Smooth muscle cell (in vitro differentiated cells): ENCODE measurements at regions not wholly inside any gene's neighbourhood (a gene's known extent, or its start where the extent isn't known, plus 50 kb on each side); places are given as distances from the start of the nearest gene placed in this dataset.

ENCODE experiments used
- DNase-seq: peaks from one replicate; lab custom pipeline; 2025; ENCODE audit not compliant: unreplicated experiment; lab: John Stamatoyannopoulos, UW
- H2AFZ ChIP-seq: fragments of 200-600 bp; sonication (generic); 2 replicates; pipeline ENCODE4 v1.6.0; 2016; ENCODE audit warnings: antibody characterized with exemption, low read depth, mild to moderate bottlenecking
- H3F3A ChIP-seq: fragments of 200-600 bp; sonication (generic); 2 replicates; pipeline ENCODE4 v1.6.0; 2017; ENCODE audit warnings: antibody characterized with exemption, low read depth
- H3K27ac ChIP-seq: fragments of 200-600 bp; sonication (generic); 2 replicates; pipeline ENCODE4 v1.5.1; 2016; ENCODE audit warnings: low read depth, mild to moderate bottlenecking
- H3K27me3 ChIP-seq: fragments of 200-600 bp; sonication (generic); 2 replicates; pipeline ENCODE4 v1.6.1; 2016; ENCODE audit warnings: low read depth, mild to moderate bottlenecking
- H3K36me3 ChIP-seq: fragments of 200-600 bp; sonication (generic); 2 replicates; pipeline ENCODE4 v1.5.1; 2016; ENCODE audit warnings: low read depth
- H3K4me1 ChIP-seq: fragments of 200-600 bp; sonication (generic); 2 replicates; pipeline ENCODE4 v1.5.1; 2016; ENCODE audit warnings: low read depth
- H3K4me2 ChIP-seq: fragments of 200-600 bp; sonication (generic); 2 replicates; pipeline ENCODE4 v1.6.0; 2016; ENCODE audit warnings: mild to moderate bottlenecking
- H3K4me3 ChIP-seq: fragments of 200-600 bp; sonication (generic); 2 replicates; pipeline ENCODE4 v1.5.1; 2016; ENCODE audit warnings: mild to moderate bottlenecking
- H3K79me2 ChIP-seq: fragments of 200-600 bp; sonication (generic); 2 replicates; pipeline ENCODE4 v1.6.0; 2016; ENCODE audit warnings: low read depth, mild to moderate bottlenecking
- H3K9ac ChIP-seq: fragments of 200-600 bp; sonication (generic); 2 replicates; pipeline ENCODE4 v1.6.0; 2016; ENCODE audit warnings: low read depth
- H3K9me3 ChIP-seq: fragments of 200-600 bp; sonication (generic); replicated peaks from 2 replicates; pipeline ENCODE4 v1.5.1; 2016; ENCODE audit warnings: low read depth
- H4K20me1 ChIP-seq: fragments of 200-600 bp; sonication (generic); 2 replicates; pipeline ENCODE4 v1.6.0; 2016; ENCODE audit warnings: low read depth
- WGBS: methylation state at CpG from one replicate; pipeline ENCODE4 v1.1.7; 2016; ENCODE audit warnings: low lambda C conversion rate; 5-methylcytosine and 5-hydroxymethylcytosine counted together
- TF ChIP-seq, protein P1 (sequence below): fragments of 200-600 bp; sonication (generic); IDR thresholded peaks from 2 replicates; pipeline ENCODE4 v1.5.1; 2017; ENCODE audit warnings: borderline replicate concordance, mild to moderate bottlenecking, antibody characterized with exemption; ENCODE audit not compliant: insufficient read depth, poor library complexity, severe bottlenecking

DNA sequence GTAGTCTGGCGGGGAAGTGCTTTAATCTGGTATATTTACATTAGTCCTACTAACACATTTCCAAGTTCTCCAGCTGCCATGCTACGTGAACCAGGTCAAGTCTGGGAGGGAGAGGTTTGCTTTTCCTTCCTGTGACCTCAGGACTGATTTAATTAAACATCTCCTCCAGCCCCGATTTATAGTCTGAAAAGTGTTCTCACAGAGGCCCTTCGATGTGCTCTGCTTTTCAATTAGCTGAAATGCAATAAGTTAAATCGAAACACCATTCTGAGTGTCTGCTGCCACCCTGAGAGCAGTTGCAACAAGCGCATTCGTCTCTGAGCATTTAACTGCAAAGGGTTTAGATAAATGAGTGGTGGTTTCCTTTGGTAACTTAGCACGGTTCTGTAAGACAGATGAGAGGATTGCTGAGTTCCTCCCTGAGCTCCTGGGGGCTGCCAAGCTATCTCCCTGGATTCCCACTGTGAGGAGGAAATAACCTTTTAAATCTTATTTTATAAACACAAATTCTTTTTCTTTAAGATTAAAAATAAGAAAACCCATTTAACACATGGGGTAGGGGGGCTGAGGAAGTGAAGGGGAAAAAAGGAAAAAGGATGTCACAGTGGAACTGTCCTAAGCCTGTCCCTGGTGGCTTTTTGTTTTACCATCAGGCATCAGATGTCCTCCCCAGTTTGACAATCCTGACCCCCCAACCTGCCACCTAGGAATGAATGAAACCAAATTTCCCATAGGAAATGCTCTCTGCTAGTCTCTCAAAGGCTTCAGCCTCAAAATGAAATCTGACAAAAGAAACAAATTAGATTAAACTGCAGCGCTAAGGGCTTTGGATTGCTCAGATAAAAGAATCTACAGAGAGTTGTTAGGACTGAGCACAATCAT is 56.5 kb upstream of the CREB1 start:
- Histone ChIP-seq H3K4me3 (peak overlapping the region; percentile 40), H3F3A (no peaks in the 10 kb centered on the region), H2AFZ (peak overlapping the region; percentile 88), H4K20me1 (no peaks in the 10 kb centered on the region), H3K79me2 (no peaks in the 10 kb centered on the region), H3K4me1 (peaks cover 15% of the 10 kb centered on the region), H3K27ac (peak overlapping the region; percentile 53), H3K36me3 (no peaks in the 10 kb centered on the region), H3K9ac (peak overlapping the region; percentile 58), H3K27me3 (no peaks in the 10 kb centered on the region), H3K4me2 (peak overlapping the region; percentile 88), H3K9me3 (no peaks in the 10 kb centered on the region)
- 28% methylated on average over 9 of the region's 9 CpGs for WGBS
- TF ChIP-seq, protein P1, sequence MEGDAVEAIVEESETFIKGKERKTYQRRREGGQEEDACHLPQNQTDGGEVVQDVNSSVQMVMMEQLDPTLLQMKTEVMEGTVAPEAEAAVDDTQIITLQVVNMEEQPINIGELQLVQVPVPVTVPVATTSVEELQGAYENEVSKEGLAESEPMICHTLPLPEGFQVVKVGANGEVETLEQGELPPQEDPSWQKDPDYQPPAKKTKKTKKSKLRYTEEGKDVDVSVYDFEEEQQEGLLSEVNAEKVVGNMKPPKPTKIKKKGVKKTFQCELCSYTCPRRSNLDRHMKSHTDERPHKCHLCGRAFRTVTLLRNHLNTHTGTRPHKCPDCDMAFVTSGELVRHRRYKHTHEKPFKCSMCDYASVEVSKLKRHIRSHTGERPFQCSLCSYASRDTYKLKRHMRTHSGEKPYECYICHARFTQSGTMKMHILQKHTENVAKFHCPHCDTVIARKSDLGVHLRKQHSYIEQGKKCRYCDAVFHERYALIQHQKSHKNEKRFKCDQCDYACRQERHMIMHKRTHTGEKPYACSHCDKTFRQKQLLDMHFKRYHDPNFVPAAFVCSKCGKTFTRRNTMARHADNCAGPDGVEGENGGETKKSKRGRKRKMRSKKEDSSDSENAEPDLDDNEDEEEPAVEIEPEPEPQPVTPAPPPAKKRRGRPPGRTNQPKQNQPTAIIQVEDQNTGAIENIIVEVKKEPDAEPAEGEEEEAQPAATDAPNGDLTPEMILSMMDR = peak; percentile 63
- no peak for DNase-seq

DNA sequence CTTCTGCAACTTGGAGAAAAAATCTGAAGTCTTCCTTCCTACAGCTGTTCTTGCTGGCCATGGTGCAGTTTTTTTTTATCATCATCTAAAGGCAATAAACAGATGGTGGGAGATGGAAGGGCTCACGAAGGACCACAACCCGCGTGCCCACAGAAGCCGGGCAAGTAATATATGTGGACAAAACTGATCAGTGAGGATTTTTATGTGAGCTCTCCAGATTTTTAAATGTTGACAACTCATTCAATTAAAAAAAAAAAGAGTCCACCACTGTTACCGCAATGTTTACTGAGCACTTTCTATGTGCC is 55.9 kb upstream of the CREB1 start:
- Histone ChIP-seq H2AFZ (no peak overlapping the region), H3K27me3 (no peaks in the 10 kb centered on the region), H3K4me3 (no peak overlapping the region), H3K27ac (no peak overlapping the region), H3K9me3 (no peaks in the 10 kb centered on the region), H3K36me3 (no peaks in the 10 kb centered on the region), H4K20me1 (no peaks in the 10 kb centered on the region), H3K9ac (no peak overlapping the region), H3F3A (no peaks in the 10 kb centered on the region), H3K4me1 (peaks cover 15% of the 10 kb centered on the region), H3K79me2 (no peaks in the 10 kb centered on the region), H3K4me2 (no peak overlapping the region)
- DNase-seq = no peak
- 93% methylated on average over 5 of the region's 5 CpGs for WGBS
- TF ChIP-seq, protein P1 = no peak

DNA sequence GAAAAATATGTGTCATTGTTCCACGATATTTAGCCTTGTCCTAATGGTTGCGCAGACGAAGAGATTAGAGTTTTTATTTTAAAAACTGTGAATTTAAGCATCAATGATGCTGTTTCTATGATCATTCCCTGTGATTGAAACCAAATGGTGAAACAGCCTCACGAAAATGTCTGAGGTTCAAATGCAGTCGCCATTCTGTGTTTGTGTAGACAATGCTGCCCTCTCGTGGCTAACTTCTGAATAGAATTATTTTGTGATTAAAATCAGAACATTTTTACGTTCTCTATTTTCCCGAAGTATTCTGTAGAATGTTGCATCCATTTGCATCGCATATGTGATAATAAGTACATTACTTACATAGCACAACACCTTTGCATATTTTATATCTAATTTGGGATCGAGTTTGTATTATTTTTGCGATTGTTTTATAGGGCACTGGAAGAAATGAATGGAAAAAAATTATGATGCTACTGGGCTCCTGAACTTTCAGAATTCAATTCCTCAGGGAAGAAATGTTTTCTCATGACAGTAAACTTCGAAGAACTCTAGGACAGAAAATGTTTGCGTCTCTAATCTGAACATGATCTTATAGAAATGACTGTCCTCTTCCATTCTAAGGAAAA is 54.8 kb upstream of the CREB1 start:
- WGBS = 21% methylated on average over 13 of the region's 13 CpGs
- DNase-seq = no peak
- Histone ChIP-seq H3K79me2 (no peaks in the 10 kb centered on the region), H4K20me1 (no peaks in the 10 kb centered on the region), H3K9me3 (no peaks in the 10 kb centered on the region), H3F3A (no peaks in the 10 kb centered on the region), H3K9ac (no peak overlapping the region), H3K4me1 (peaks cover 15% of the 10 kb centered on the region), H2AFZ (peak overlapping the region; percentile 30), H3K36me3 (no peaks in the 10 kb centered on the region), H3K27ac (no peak overlapping the region), H3K4me3 (no peak overlapping the region), H3K27me3 (no peaks in the 10 kb centered on the region), H3K4me2 (peak overlapping the region; percentile 75)
- TF ChIP-seq, protein P1 = peak; percentile 81
